T-cell (primary cell): ENCODE measurements at regions not wholly inside any gene's neighbourhood (a gene's known extent, or its start where the extent isn't known, plus 50 kb on each side); places are given as distances from the start of the nearest gene placed in this dataset.

Source experiments
- ATAC-seq, 4 experiments: fragments of 200-7000 bp in 3 of 4; fragments of 150-1000 bp in 1 of 4; cut with Tn5 transposase; replicated peaks in 1 of 4; 1 replicate in 3 of 4; 2 replicates in 1 of 4; pipeline ENCODE4 v1.10.0; 2021; ENCODE audit warnings: moderate library complexity in 3 of 4, mild to moderate bottlenecking in 2 of 4, moderate number of reproducible peaks in 1 of 4
- CTCF ChIA-PET, 2 donors: fragments of 300-600 bp; sonication (Branson Sonifier 250); formaldehyde crosslinking; loops; one replicate each; lab custom pipeline; 2022; ENCODE audit warnings: antibody characterized with exemption in 2 of 2; lab: Charles Lee
- POLR2A ChIA-PET, 2 donors: fragments of 300-600 bp; sonication (Branson Sonifier 250); formaldehyde crosslinking; loops; one replicate each; lab custom pipeline; 2022; ENCODE audit warnings: antibody characterized with exemption in 2 of 2; lab: Charles Lee
- DNase-seq, 35 experiments: peaks; one replicate each; pipeline versions ENCODE4 v3.0.0 to v3.0.0-alpha.2; 2013 to 2023
- H3K27ac ChIP-seq: one replicate; pipeline ENCODE4 v1.5.1; 2013; ENCODE audit warnings: low read length
- H3K27me3 ChIP-seq, 2 experiments: replicated peaks in 1 of 2; 1 replicate in 1 of 2; 2 replicates in 1 of 2; pipeline versions ENCODE4 v1.6.1 to v1.7.0; 2013; ENCODE audit warnings: low read length in 1 of 2, mixed read lengths in 1 of 2; ENCODE audit not compliant: control insufficient read depth in 2 of 2, insufficient read depth in 2 of 2; ENCODE audit errors: extremely low read depth in 1 of 2
- H3K36me3 ChIP-seq, 2 donors: 1 replicate in 1 of 2; 2 replicates in 1 of 2; pipeline versions ENCODE4 v1.6.1 to v1.7.0; 2013; ENCODE audit warnings: low read length in 1 of 2; ENCODE audit not compliant: control insufficient read depth in 2 of 2, insufficient read depth in 1 of 2; ENCODE audit errors: extremely low read depth in 1 of 2
- H3K4me1 ChIP-seq, 2 experiments: 1 replicate in 1 of 2; 2 replicates in 1 of 2; pipeline versions ENCODE4 v1.6.1 to v1.7.0; 2013; ENCODE audit warnings: low read length in 2 of 2, mixed read lengths in 1 of 2; ENCODE audit not compliant: insufficient read depth in 2 of 2, control insufficient read depth in 1 of 2; ENCODE audit errors: extremely low read depth in 1 of 2
- H3K4me3 ChIP-seq, 2 donors: 1 replicate in 1 of 2; 2 replicates in 1 of 2; pipeline versions ENCODE4 v1.5.1 to v1.7.0; 2013; ENCODE audit warnings: mild to moderate bottlenecking in 2 of 2, low read length in 1 of 2, moderate library complexity in 1 of 2; ENCODE audit not compliant: control insufficient read depth in 1 of 2; ENCODE audit errors: extremely low read depth in 1 of 2
- H3K9me3 ChIP-seq: 2 replicates; pipeline ENCODE4 v1.7.0; 2013
- H3K27ac Mint-ChIP-seq, 2 donors: one replicate each; pipeline ENCODE4 v1.8.0; 2020 to 2021; ENCODE audit warnings: mild to moderate bottlenecking in 2 of 2, mixed read lengths in 2 of 2
- H3K27me3 Mint-ChIP-seq, 2 donors: one replicate each; pipeline ENCODE4 v1.8.0; 2021 to 2022; ENCODE audit warnings: mixed read lengths in 2 of 2
- H3K36me3 Mint-ChIP-seq: one replicate; pipeline ENCODE4 v1.8.0; 2021; ENCODE audit warnings: mixed read lengths
- H3K4me1 Mint-ChIP-seq, 3 donors: one replicate each; pipeline ENCODE4 v1.8.0; 2020 to 2022; ENCODE audit warnings: mixed read lengths in 3 of 3, mild to moderate bottlenecking in 1 of 3
- H3K4me3 Mint-ChIP-seq, 3 donors: one replicate each; pipeline ENCODE4 v1.8.0; 2020 to 2022; ENCODE audit warnings: mild to moderate bottlenecking in 3 of 3, mixed read lengths in 3 of 3, moderate library complexity in 3 of 3
- H3K9me3 Mint-ChIP-seq, 3 donors: one replicate each; pipeline ENCODE4 v1.8.0; 2020 to 2022; ENCODE audit warnings: mixed read lengths in 3 of 3
- WGBS: methylation state at CpG from one replicate; pipeline ENCODE4 v1.1.5; 2013; ENCODE audit warnings: missing lambda C conversion rate; ENCODE audit not compliant: insufficient coverage; 5-methylcytosine and 5-hydroxymethylcytosine counted together

DNA sequence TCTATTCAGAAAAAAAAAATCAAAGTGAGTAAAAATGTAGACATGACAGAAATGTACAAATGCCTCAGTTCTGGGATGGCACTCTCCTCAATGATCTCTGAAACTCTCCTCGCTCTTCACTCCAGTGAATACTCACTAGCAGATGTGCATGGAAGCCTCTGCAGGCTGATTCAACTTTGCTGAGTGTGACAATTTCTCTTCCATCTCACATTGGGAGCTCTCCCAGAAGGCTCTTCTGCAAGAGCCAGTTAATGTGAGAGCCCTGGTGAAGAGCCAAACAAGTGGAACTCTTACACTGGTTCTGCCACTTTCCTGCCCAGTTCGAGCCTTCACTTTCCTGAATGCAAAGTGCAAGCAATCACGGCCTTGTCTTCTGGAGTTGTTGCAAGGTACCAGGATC lies 147.1 kb upstream of the IRX6 start:
- peaks cover 0 to 5% of the 10 kb centered on the region in 2 donors for H3K27me3 Mint-ChIP-seq
- H3K4me3 Mint-ChIP-seq, result no peak overlapping the region
- Histone ChIP-seq H3K36me3 (no peaks in the 10 kb centered on the region), H3K27ac (no peak overlapping the region), H3K4me3 (no peak overlapping the region), H3K27me3 (peaks cover 0 to 5% of the 10 kb centered on the region in 2 experiments), H3K9me3 (no peaks in the 10 kb centered on the region), H3K4me1 (no peaks in the 10 kb centered on the region)
- no peak overlapping the region for H3K27ac Mint-ChIP-seq
- CTCF ChIA-PET, result no interaction called here
- POLR2A ChIA-PET, result no interaction called here
- no peaks in the 10 kb centered on the region for H3K9me3 Mint-ChIP-seq
- no peaks in the 10 kb centered on the region for H3K36me3 Mint-ChIP-seq
- ATAC-seq (no peak), DNase-seq (no peak)
- H3K4me1 Mint-ChIP-seq, result no peaks in the 10 kb centered on the region
- 95% methylated on average over 2 of the region's 3 CpGs for WGBS

DNA sequence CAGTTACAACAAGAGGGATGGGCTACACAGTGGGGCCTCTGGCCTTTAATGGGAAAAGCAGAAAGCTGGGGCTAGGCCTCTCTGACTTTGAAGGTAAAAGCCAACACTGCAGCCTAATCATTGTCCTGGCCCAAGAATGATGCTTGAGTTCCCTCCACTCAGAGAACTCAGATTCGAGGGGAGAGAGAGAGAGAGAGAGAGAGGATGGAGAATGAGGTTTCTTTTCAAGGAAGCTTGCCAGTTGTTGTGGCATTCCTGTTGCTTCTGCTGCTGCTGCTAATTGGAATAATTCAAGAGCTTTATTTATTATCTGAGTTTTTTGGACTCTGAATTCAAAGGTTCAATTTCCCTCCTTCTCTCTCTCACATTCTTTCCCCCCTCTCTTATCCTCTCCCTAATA lies 144.6 kb upstream of the IRX6 start:
- no peaks in the 10 kb centered on the region for H3K4me1 Mint-ChIP-seq
- no peak for ATAC-seq

DNA sequence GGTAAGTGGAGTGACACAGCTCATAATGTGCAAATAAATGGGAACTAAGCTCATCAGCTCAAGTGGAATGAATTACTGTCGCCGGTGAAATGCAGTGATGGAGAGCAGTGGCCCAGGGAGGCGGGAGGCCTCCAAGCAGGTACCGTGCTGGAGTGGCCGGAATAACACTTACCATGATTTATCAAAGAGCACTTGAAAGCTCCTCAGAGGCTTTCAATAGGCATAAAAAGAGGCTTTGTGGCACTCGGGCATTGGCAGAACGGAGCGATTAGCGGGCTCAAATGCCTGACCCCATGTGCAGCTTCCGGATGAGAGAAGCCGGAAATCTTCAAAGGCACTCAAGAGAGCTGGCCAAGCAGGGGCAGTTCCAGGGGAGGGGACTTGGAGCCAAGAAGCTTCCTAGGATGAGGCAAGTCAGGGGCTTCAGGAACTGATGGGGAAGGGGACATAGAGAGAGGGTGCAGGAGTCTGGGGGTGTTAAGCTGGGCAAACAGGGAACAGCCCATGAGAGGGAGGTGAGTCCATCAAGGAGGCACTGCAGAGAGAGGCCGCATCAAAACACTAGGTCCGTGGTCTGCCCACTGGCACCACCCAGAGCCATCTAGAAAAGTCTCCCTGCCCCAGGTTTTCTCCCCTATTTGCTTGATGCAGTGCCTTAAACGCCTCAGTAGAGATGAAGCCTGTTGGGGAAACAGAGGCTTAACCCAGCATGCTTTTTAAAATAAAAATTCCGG lies 144.0 kb upstream of the IRX6 start:
- H3K27me3 ChIP-seq, result peaks cover 0 to 5% of the 10 kb centered on the region in 2 experiments
- no peaks in the 10 kb centered on the region for H3K36me3 Mint-ChIP-seq
- DNase-seq (no peak), ATAC-seq (no peak)
- POLR2A ChIA-PET, result no interaction called here
- no peaks in the 10 kb centered on the region for H3K9me3 ChIP-seq
- 87% methylated on average over 13 of the region's 15 CpGs for WGBS
- H3K4me3 Mint-ChIP-seq, result no peak overlapping the region
- H3K27ac ChIP-seq, result no peak overlapping the region
- peaks cover 0 to 9% of the 10 kb centered on the region in 2 donors for H3K27me3 Mint-ChIP-seq
- H3K4me1 ChIP-seq, result no peaks in the 10 kb centered on the region
- H3K4me3 ChIP-seq, result no peak overlapping the region
- no peak overlapping the region for H3K27ac Mint-ChIP-seq
- CTCF ChIA-PET, result no interaction called here
- no peaks in the 10 kb centered on the region for H3K36me3 ChIP-seq
- no peaks in the 10 kb centered on the region for H3K4me1 Mint-ChIP-seq
- no peaks in the 10 kb centered on the region for H3K9me3 Mint-ChIP-seq

More for the DNA sequence above, 144.6 kb upstream of the IRX6 start:
- Histone ChIP-seq H3K27me3 (peaks cover 0 to 5% of the 10 kb centered on the region in 2 experiments), H3K27ac (no peak overlapping the region), H3K4me1 (no peaks in the 10 kb centered on the region), H3K4me3 (no peak overlapping the region), H3K9me3 (no peaks in the 10 kb centered on the region), H3K36me3 (no peaks in the 10 kb centered on the region)
- H3K27me3 Mint-ChIP-seq, result peaks cover 0 to 8% of the 10 kb centered on the region in 2 donors
- POLR2A ChIA-PET, result no interaction called here
- WGBS, result 14% methylated on average over 1 of the region's 1 CpG
- H3K27ac Mint-ChIP-seq, result no peak overlapping the region
- no peaks in the 10 kb centered on the region for H3K36me3 Mint-ChIP-seq
- no peaks in the 10 kb centered on the region for H3K9me3 Mint-ChIP-seq
- DNase-seq, result no peak
- CTCF ChIA-PET, result no interaction called here
- H3K4me3 Mint-ChIP-seq, result no peak overlapping the region

DNA sequence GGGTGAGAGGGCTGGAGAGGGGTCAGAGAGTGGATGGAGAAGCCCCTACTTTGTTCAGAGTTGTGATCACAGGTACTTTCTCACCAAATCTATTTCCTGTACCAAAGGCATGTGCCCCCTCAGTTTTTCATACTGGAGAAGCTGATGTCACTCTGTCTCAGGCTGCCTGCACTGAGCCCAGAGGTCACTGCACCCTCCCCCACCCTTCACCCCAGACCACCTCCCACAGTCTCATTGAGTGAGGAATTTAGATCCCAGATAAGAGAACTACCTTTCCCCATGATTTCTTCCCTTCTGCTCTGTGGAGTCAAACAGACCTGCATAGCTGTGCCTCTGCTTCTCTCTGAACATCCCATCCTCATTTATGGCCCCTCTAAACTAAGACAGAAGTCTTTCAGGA lies 140.0 kb upstream of the IRX6 start:
- Mint-ChIP-seq H3K27ac (no peak overlapping the region), H3K27me3 (peaks cover 3 to 27% of the 10 kb centered on the region in 2 donors), H3K4me1 (no peaks in the 10 kb centered on the region), H3K9me3 (no peaks in the 10 kb centered on the region), H3K36me3 (no peaks in the 10 kb centered on the region), H3K4me3 (no peak overlapping the region)
- POLR2A ChIA-PET, result no interaction called here
- no peak for DNase-seq
- Histone ChIP-seq H3K4me3 (no peak overlapping the region), H3K27ac (no peak overlapping the region), H3K4me1 (no peaks in the 10 kb centered on the region), H3K27me3 (no peaks in the 10 kb centered on the region), H3K36me3 (no peaks in the 10 kb centered on the region), H3K9me3 (no peaks in the 10 kb centered on the region)
- ATAC-seq, result no peak
- CTCF ChIA-PET, result interaction anchor here in 1 of 2 donors (0.6 kb wide), 1 partner anchor 513 kb away, joined by 3 read pairs; no protein-coding TSS in a partner anchor

DNA sequence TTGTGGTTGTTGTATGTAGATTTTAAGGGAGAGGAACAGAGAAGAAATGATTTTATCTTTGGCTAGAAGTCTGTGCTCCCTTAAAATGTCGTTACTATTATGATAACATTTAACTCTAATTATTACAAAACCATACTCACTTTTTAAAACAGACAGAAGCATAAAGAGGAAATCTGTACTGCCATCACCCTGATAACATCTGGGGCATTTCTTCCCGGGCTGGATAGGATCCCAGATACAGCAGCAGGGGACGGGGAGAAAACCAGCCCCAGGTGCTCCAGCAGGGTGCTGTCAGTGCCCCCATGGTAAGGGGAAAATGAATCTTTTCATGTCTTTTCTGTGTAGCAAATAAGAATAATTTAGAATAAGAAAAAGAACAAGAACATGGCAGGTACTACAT lies 139.4 kb upstream of the IRX6 start:
- no peaks in the 10 kb centered on the region for H3K9me3 ChIP-seq
- Mint-ChIP-seq H3K4me3 (no peak overlapping the region), H3K27ac (no peak overlapping the region), H3K27me3 (peaks cover 3 to 30% of the 10 kb centered on the region in 2 donors), H3K9me3 (no peaks in the 10 kb centered on the region), H3K36me3 (no peaks in the 10 kb centered on the region), H3K4me1 (no peaks in the 10 kb centered on the region)
- ATAC-seq (no peak), DNase-seq (no peak)
- no peaks in the 10 kb centered on the region for H3K36me3 ChIP-seq
- ChIA-PET CTCF (interaction anchor here in 1 of 2 donors (0.6 kb wide), 1 partner anchor 513 kb away, joined by 3 read pairs; no protein-coding TSS in a partner anchor), POLR2A (no interaction called here)
- no peak overlapping the region for H3K27ac ChIP-seq
- H3K4me1 ChIP-seq, result no peaks in the 10 kb centered on the region
- WGBS, result no CpG with 5 or more reads among the region's 3 CpGs
- H3K27me3 ChIP-seq, result no peaks in the 10 kb centered on the region
- H3K4me3 ChIP-seq, result no peak overlapping the region

DNA sequence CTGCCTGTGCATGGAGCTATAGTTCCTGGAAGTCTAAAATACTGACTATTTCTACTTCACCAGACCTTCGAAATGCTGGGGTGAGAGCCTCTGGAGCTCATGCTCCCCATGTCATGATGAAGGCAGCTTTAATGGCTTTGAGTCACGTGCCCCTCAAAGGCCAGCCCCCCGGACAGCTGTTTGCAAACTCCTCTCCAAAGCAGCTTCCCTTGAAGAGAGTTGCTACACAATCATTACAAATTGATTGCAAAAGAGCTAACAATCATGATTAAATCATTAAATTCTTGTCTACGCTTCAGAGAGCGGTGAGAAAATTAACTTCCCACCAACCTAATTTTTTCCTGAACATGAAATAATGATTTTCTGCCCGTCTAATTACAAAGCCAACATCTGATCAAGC lies 134.8 kb upstream of the IRX6 start:
- DNase-seq (no peak), ATAC-seq (no peak)
- H3K4me3 ChIP-seq, result no peak overlapping the region
- no peaks in the 10 kb centered on the region for H3K36me3 ChIP-seq
- H3K27me3 ChIP-seq, result peaks cover 0 to 3% of the 10 kb centered on the region in 2 experiments
- Mint-ChIP-seq H3K27ac (no peak overlapping the region), H3K36me3 (no peaks in the 10 kb centered on the region), H3K27me3 (peaks cover 8 to 39% of the 10 kb centered on the region in 2 donors), H3K4me1 (no peaks in the 10 kb centered on the region), H3K4me3 (no peak overlapping the region), H3K9me3 (no peaks in the 10 kb centered on the region)
- H3K27ac ChIP-seq, result no peak overlapping the region
- H3K9me3 ChIP-seq, result no peaks in the 10 kb centered on the region
- POLR2A ChIA-PET, result no interaction called here
- CTCF ChIA-PET, result no interaction called here
- WGBS, result 42% methylated on average over 3 of the region's 6 CpGs
- H3K4me1 ChIP-seq, result no peaks in the 10 kb centered on the region
